Liver (tissue), 3 donors: ENCODE measurements at regions not wholly inside any gene's neighbourhood (a gene's known extent, or its start where the extent isn't known, plus 50 kb on each side); places are given as distances from the start of the nearest gene placed in this dataset.

ENCODE experiments used
- CTCF ChIP-seq: fragments of 150-350 bp; IDR thresholded peaks from 2 replicates; pipeline ENCODE4 v1.5.1; 2017; ENCODE audit warnings: improper control_type of control experiment, low read depth, low read length; ENCODE audit not compliant: missing input control
- HNF4G ChIP-seq: IDR thresholded peaks from 2 replicates; pipeline ENCODE4 v1.6.1; 2016; ENCODE audit warnings: antibody characterized with exemption
- RAD21 ChIP-seq, 2 donors: IDR thresholded peaks; 2 replicates each; pipeline ENCODE4 v1.6.1; 2016; ENCODE audit warnings: antibody characterized with exemption in 2 of 2, mild to moderate bottlenecking in 2 of 2
- SP1 ChIP-seq: IDR thresholded peaks from 2 replicates; pipeline ENCODE4 v1.6.1; 2018; ENCODE audit warnings: antibody characterized with exemption, mild to moderate bottlenecking
- YY1 ChIP-seq: IDR thresholded peaks from 2 replicates; pipeline ENCODE4 v1.6.1; 2016; ENCODE audit warnings: antibody characterized with exemption, mild to moderate bottlenecking
- donor health status: healthy.
- donor health status: healthy.

DNA sequence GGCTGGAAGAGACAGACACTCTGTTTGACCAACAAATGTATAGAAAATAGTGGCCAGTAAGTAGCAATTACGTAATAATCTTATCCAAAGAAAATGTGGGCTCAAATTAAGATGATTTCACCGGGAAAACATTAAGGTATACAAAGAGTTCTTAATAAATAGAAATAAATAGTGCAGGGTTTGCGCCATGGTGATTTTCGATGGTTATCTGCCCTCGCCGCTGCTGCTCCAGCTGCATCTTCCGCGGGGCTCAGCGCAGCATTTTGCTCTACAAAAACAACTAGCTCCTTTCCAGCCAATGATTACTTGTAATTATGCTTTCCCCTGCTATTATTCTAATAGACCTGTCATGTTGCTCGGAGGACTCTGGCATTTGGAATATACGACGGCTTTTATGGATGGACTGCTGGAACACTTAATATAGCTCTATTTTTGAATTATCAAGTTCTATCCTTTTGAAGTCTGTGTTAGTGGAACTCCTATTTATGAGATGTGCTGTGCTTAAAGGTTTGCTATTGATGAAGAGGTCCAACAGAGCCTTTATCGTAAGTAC, 103.8 kb downstream of the BUB3 start:
- TF ChIP-seq HNF4G, result no peak
- TF ChIP-seq SP1, result no peak
- TF ChIP-seq CTCF, result no peak
- TF ChIP-seq YY1, result no peak
- TF ChIP-seq RAD21 (IDR thresholded peaks at IDR 0.05), result no peak
